GM13976 (cell line): ENCODE measurements at regions not wholly inside any gene's neighbourhood (a gene's known extent, or its start where the extent isn't known, plus 50 kb on each side); places are given as distances from the start of the nearest gene placed in this dataset.

Source experiments
- DNase-seq: peaks from one replicate; pipeline ENCODE4 v3.0.0; 2012; ENCODE audit warnings: low spot score
- in situ Hi-C: fragments of 300-500 bp; cut with MboI; formaldehyde crosslinking; loops from one replicate; pipeline ENCODE4 v1.12.0; 2022; ENCODE audit warnings: low sequenced_read_pairs, mixed read lengths, inconsistent platforms; ENCODE audit not compliant: unreplicated experiment
- TF ChIP-seq, protein P1 (sequence below): IDR thresholded peaks from 2 replicates; pipeline ENCODE4 v1.5.1; 2012; ENCODE audit warnings: borderline replicate concordance, mild to moderate bottlenecking; ENCODE audit not compliant: insufficient read depth; ENCODE audit errors: extremely low read depth, missing control alignments, control extremely low read depth

DNA sequence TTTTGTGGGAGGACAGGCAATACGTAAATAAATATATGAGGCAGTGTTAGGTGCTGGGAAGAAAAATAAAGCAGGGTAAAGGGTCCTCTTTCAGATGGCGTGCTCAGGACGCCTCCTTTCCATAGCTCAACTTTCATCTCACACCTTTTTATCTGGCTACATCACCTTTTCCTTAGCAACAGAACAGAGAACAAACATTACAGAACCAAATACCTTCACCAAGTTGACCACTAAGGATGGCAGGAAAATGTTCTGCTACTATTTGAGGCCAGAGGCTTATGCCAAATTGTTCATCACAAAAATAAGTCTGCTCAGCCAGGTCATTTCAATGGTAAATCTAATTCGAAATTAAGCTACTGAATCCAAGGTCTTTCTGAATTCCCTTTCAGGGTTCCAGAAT, 149.2 kb upstream of the C1orf21 start:
- DNase-seq, result no peak
- in situ Hi-C loops, result no loop called here
- TF ChIP-seq, protein P1, sequence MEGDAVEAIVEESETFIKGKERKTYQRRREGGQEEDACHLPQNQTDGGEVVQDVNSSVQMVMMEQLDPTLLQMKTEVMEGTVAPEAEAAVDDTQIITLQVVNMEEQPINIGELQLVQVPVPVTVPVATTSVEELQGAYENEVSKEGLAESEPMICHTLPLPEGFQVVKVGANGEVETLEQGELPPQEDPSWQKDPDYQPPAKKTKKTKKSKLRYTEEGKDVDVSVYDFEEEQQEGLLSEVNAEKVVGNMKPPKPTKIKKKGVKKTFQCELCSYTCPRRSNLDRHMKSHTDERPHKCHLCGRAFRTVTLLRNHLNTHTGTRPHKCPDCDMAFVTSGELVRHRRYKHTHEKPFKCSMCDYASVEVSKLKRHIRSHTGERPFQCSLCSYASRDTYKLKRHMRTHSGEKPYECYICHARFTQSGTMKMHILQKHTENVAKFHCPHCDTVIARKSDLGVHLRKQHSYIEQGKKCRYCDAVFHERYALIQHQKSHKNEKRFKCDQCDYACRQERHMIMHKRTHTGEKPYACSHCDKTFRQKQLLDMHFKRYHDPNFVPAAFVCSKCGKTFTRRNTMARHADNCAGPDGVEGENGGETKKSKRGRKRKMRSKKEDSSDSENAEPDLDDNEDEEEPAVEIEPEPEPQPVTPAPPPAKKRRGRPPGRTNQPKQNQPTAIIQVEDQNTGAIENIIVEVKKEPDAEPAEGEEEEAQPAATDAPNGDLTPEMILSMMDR, result no peak

DNA sequence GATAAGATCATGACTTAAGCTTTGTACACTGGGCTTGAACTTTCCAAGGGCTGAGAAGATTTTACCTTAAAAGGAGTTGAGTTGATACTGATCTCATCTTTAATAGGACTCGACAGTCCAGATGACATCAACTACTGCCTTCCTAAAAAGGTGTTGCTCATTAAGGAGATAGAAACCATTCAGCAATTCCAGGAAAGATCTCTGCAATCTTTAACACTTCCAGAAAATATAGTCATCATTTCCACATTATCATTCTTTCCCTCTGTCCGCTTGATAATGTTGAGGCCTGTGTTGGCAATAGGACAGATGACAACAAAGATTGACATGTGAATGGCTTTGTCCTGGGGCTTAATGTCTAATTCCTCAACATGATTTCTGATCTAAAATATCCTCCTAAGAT, 145.4 kb upstream of the C1orf21 start:
- in situ Hi-C loops, result no loop called here
- TF ChIP-seq, protein P1, result no peak

DNA sequence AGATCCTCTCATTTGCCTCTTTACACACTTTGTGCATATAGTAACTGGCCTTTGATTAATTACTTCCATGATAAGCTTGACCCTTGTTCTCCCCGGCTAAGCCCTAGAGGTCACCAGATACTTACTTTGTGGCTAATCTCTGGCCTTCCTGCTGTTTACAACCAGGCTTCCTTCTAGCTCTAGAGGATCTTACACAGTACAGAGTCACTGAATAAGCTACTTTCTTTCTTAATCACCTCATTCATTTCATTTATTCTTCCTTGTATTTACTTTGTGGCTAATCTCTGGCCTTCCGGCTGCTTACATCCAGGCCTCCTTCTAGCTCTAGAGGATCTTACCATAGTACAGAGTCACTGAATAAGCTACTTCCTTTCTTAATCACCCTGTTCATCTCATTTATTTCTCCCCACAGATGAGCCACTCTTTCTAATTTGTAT, 144.3 kb upstream of the C1orf21 start:
- DNase-seq, result no peak
- TF ChIP-seq, protein P1, result no peak
- in situ Hi-C loops, result no loop called here

More for the DNA sequence above, 145.4 kb upstream of the C1orf21 start:
- DNase-seq, result no peak

DNA sequence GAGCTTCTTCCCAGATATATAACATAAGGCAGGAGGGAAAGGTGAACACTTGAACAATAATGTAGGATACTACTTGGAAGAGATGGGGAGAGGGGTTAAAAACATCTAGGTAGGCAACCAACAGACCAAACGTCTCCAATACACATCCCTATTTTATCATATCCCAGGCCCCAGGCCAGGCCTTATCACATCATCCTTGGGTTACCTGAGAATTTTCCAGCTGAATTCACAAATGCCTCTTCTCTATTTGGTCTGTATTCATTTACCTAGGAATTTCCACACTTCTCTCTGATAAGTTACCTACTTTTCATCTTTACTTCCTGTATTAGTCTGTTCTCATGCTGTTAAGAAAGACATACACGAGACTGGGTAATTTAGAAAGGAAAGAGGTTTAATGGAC, 141.9 kb upstream of the C1orf21 start:
- in situ Hi-C loops, result no loop called here

DNA sequence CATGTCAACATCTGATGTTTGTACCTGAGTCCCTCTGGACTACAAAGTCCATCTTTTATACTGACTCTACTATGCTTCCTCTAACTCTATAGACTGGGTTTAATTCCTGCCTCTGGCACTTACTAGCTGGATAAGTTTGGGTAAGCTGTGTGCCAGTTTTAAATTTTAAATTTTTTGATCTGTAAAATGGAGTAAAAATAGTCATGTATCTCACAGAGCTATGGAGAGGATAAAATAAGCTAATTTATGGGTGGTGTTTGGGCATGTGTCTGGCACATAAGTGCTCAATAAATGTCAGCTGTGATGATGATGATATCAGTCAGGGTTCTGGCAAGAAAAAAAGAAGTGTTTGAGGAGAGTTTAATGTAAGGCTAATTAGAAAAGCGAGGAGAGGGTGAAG, 139.2 kb upstream of the C1orf21 start:
- no peak for DNase-seq
- TF ChIP-seq, protein P1, result no peak
- in situ Hi-C loops, result no loop called here

More for the DNA sequence above, 141.9 kb upstream of the C1orf21 start:
- TF ChIP-seq, protein P1, result no peak
- no peak for DNase-seq

DNA sequence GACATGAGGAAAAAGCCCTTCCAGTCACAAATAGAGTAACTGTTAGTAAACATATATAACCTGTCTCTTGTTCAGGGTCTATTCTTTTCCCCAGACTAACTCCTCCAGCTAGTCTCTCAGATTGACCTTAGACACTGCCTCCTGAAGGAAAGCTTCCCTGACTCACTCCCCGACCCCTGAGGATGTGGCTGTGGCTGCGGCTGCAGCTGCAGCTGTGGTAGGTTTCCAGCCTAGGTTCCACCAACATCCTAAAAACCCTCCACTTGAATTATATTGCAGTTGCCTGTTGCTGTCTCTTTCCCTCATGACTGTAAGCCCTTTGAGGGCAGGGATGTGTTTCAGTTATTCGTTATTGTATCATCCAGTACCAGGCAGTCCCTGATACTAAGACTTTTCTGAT, 132.9 kb upstream of the C1orf21 start:
- no peak for DNase-seq
- TF ChIP-seq, protein P1, result no peak
- in situ Hi-C loops, result no loop called here

DNA sequence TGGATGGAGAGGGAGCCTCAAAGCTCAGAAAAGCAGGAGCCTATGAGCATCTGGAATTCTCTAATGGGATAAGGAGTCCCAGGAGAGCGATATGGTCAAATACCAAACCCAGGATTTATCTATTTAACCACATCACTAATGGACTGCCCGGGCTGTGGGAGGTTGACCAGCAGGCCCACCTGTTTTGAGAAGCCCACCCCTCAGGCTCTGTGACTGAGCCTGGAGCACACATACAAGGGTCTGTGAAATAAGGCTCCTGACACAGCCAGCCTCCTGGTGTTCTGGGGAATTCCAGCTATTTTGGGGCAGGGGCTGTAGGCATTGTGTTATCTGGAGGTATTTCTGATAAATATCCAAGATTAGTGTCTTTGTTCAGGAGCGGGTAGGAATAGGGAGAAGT, 132.0 kb upstream of the C1orf21 start:
- DNase-seq, result no peak
- in situ Hi-C loops, result no loop called here
- TF ChIP-seq, protein P1, result no peak
